GM23338 (cell line): ENCODE measurements at regions not wholly inside any gene's neighbourhood (a gene's known extent, or its start where the extent isn't known, plus 50 kb on each side); places are given as distances from the start of the nearest gene placed in this dataset.

ENCODE experiments used
- CREB1 ChIP-seq: fragments of 250-450 bp; sonication (Bioruptor Pico); IDR thresholded peaks from 2 replicates; pipeline ENCODE4 v1.5.0; 2020; ENCODE audit warnings: low read depth, mild to moderate bottlenecking, moderate library complexity
- EZH2 ChIP-seq: fragments of 200-600 bp; sonication (generic); IDR thresholded peaks from one replicate; pipeline ENCODE4 v1.8.0; 2017; ENCODE audit warnings: antibody characterized with exemption, mild to moderate bottlenecking, low read depth; ENCODE audit not compliant: unreplicated experiment
- EZH2phosphoT487 ChIP-seq: fragments of 200-600 bp; sonication (generic); IDR thresholded peaks from one replicate; pipeline ENCODE4 v1.8.1; 2018; ENCODE audit warnings: antibody characterized with exemption; ENCODE audit not compliant: unreplicated experiment
- JUNB ChIP-seq: IDR thresholded peaks from one replicate; pipeline ENCODE4 v1.6.1; 2016; ENCODE audit warnings: antibody characterized with exemption; ENCODE audit not compliant: unreplicated experiment
- POLR2AphosphoS5 ChIP-seq: IDR thresholded peaks from 2 replicates; pipeline ENCODE4 v1.6.1; 2016; ENCODE audit warnings: antibody characterized with exemption, low read depth
- STAT1 ChIP-seq: IDR thresholded peaks from one replicate; pipeline ENCODE4 v1.6.1; 2016; ENCODE audit warnings: antibody characterized with exemption; ENCODE audit not compliant: unreplicated experiment
- ZNF331 ChIP-seq: fragments of 250-450 bp; sonication (Bioruptor Pico); IDR thresholded peaks from 2 replicates; pipeline ENCODE4 v1.5.0; 2020; ENCODE audit warnings: low read depth, mild to moderate bottlenecking, moderate library complexity
- TF ChIP-seq, protein P1 (sequence below), 2 experiments: fragments of 200-600 bp in 1 of 2; sonication (generic) in 1 of 2; conservative IDR thresholded peaks; 2 replicates each; pipeline versions ENCODE4 v1.5.1 to v1.6.1; 2016 to 2017; ENCODE audit warnings: antibody characterized with exemption in 2 of 2, low read depth in 2 of 2, mild to moderate bottlenecking in 2 of 2, moderate library complexity in 1 of 2
- TF ChIP-seq, protein P2 (sequence below): IDR thresholded peaks from one replicate; pipeline ENCODE4 v1.6.1; 2018; ENCODE audit warnings: antibody characterized with exemption; ENCODE audit not compliant: unreplicated experiment

DNA sequence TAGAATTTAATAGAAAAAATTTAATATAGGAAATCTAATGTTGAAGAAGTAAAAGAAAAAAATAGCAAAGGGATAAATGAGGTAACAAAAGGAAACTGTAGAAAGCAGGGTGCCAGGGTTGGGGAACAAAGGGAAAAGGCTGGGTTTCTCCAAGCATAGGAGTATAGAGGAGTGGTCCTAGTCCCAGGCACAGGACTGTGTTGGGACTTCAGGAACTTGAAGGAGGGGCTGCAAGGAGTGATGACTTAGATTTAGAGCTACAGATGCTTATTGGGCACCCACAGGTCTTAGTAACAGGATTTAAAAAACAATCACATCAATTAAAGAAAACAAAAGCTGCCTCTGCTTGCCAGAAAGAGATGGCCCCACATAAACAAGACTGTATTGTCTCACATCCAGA lies 396.5 kb upstream of the TNC start:
- TF ChIP-seq, protein P1, sequence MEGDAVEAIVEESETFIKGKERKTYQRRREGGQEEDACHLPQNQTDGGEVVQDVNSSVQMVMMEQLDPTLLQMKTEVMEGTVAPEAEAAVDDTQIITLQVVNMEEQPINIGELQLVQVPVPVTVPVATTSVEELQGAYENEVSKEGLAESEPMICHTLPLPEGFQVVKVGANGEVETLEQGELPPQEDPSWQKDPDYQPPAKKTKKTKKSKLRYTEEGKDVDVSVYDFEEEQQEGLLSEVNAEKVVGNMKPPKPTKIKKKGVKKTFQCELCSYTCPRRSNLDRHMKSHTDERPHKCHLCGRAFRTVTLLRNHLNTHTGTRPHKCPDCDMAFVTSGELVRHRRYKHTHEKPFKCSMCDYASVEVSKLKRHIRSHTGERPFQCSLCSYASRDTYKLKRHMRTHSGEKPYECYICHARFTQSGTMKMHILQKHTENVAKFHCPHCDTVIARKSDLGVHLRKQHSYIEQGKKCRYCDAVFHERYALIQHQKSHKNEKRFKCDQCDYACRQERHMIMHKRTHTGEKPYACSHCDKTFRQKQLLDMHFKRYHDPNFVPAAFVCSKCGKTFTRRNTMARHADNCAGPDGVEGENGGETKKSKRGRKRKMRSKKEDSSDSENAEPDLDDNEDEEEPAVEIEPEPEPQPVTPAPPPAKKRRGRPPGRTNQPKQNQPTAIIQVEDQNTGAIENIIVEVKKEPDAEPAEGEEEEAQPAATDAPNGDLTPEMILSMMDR (conservative IDR thresholded peaks at IDR 0.05; ENCODE audit: low read depth in 2 of 2): no peak
- TF ChIP-seq ZNF331 (CRISPR knock-in tag) (no peak), POLR2AphosphoS5 (no peak), EZH2 (no peak), STAT1 (no peak), EZH2phosphoT487 (no peak), CREB1 (CRISPR knock-in tag) (no peak), JUNB (no peak)
- TF ChIP-seq, protein P2, sequence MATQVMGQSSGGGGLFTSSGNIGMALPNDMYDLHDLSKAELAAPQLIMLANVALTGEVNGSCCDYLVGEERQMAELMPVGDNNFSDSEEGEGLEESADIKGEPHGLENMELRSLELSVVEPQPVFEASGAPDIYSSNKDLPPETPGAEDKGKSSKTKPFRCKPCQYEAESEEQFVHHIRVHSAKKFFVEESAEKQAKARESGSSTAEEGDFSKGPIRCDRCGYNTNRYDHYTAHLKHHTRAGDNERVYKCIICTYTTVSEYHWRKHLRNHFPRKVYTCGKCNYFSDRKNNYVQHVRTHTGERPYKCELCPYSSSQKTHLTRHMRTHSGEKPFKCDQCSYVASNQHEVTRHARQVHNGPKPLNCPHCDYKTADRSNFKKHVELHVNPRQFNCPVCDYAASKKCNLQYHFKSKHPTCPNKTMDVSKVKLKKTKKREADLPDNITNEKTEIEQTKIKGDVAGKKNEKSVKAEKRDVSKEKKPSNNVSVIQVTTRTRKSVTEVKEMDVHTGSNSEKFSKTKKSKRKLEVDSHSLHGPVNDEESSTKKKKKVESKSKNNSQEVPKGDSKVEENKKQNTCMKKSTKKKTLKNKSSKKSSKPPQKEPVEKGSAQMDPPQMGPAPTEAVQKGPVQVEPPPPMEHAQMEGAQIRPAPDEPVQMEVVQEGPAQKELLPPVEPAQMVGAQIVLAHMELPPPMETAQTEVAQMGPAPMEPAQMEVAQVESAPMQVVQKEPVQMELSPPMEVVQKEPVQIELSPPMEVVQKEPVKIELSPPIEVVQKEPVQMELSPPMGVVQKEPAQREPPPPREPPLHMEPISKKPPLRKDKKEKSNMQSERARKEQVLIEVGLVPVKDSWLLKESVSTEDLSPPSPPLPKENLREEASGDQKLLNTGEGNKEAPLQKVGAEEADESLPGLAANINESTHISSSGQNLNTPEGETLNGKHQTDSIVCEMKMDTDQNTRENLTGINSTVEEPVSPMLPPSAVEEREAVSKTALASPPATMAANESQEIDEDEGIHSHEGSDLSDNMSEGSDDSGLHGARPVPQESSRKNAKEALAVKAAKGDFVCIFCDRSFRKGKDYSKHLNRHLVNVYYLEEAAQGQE: no peak
